Liver (tissue), 7 donors: ENCODE measurements at regions not wholly inside any gene's neighbourhood (a gene's known extent, or its start where the extent isn't known, plus 50 kb on each side); places are given as distances from the start of the nearest gene placed in this dataset.

ENCODE experiments used
- DNase-seq: peaks from one replicate; pipeline ENCODE4 v3.0.0-alpha.2; 2017; ENCODE audit warnings: low spot score
- H3K27ac ChIP-seq, 2 donors: one replicate each; pipeline ENCODE4 v1.7.0; 2013; ENCODE audit warnings: inconsistent platforms in 2 of 2, low read length in 2 of 2, control low read depth in 1 of 2, low read depth in 1 of 2, mild to moderate bottlenecking in 1 of 2
- H3K27me3 ChIP-seq, 4 donors: one replicate each; pipeline versions ENCODE4 v1.6.1 to v1.7.0; 2013; ENCODE audit warnings: low read length in 3 of 4, inconsistent platforms in 1 of 4, mild to moderate bottlenecking in 1 of 4, moderate library complexity in 1 of 4; ENCODE audit not compliant: control insufficient read depth in 4 of 4, insufficient read depth in 4 of 4
- H3K36me3 ChIP-seq, 4 donors: one replicate each; pipeline versions ENCODE4 v1.6.1 to v1.7.0; 2013; ENCODE audit warnings: low read length in 3 of 4, mild to moderate bottlenecking in 3 of 4, low read depth in 1 of 4, moderate library complexity in 1 of 4; ENCODE audit not compliant: control insufficient read depth in 4 of 4, insufficient read depth in 3 of 4
- H3K4me1 ChIP-seq, 4 donors: one replicate each; pipeline versions ENCODE4 v1.6.1 to v1.7.0; 2013; ENCODE audit warnings: low read length in 3 of 4, mild to moderate bottlenecking in 3 of 4, moderate library complexity in 1 of 4; ENCODE audit not compliant: control insufficient read depth in 4 of 4, insufficient read depth in 4 of 4
- H3K4me3 ChIP-seq, 3 donors: one replicate each; pipeline versions ENCODE4 v1.6.1 to v1.7.0; 2013; ENCODE audit warnings: low read length in 3 of 3, control low read depth in 1 of 3, low read depth in 1 of 3, mild to moderate bottlenecking in 1 of 3
- H3K9ac ChIP-seq, 2 donors: one replicate each; pipeline ENCODE4 v1.7.0; 2013; ENCODE audit warnings: low read length in 2 of 2, mild to moderate bottlenecking in 2 of 2, moderate library complexity in 2 of 2, control low read depth in 1 of 2, low read depth in 1 of 2
- H3K9me3 ChIP-seq, 4 donors: one replicate each; pipeline versions ENCODE4 v1.6.1 to v1.7.0; 2013; ENCODE audit warnings: low read length in 3 of 4; ENCODE audit not compliant: control insufficient read depth in 4 of 4
- FOXA1 ChIP-seq: IDR thresholded peaks from 2 replicates; pipeline ENCODE4 v1.6.1; 2016; ENCODE audit warnings: antibody characterized with exemption
- HNF4A ChIP-seq, 2 donors: conservative IDR thresholded peaks; 2 replicates each; pipeline ENCODE4 v1.6.1; 2016; ENCODE audit warnings: antibody characterized with exemption in 2 of 2, mild to moderate bottlenecking in 2 of 2
- JUND ChIP-seq, 2 donors: IDR thresholded peaks; 2 replicates each; pipeline ENCODE4 v1.6.1; 2016; ENCODE audit warnings: antibody characterized with exemption in 2 of 2
- NR2F2 ChIP-seq: IDR thresholded peaks from 2 replicates; pipeline ENCODE4 v1.6.1; 2016; ENCODE audit warnings: antibody characterized with exemption
- YY1 ChIP-seq: IDR thresholded peaks from 2 replicates; pipeline ENCODE4 v1.6.1; 2016; ENCODE audit warnings: antibody characterized with exemption, mild to moderate bottlenecking
- WGBS: extraction: QIAGEN DNeasy Blood & Tissue Kit; methylation state at CpG from one replicate; pipeline ENCODE4 v1.1.7; 2013; 5-methylcytosine and 5-hydroxymethylcytosine counted together
- TF ChIP-seq, protein P1 (sequence below): IDR thresholded peaks from 2 replicates; pipeline ENCODE4 v1.6.1; 2016; ENCODE audit warnings: antibody characterized with exemption
- TF ChIP-seq, protein P2 (sequence below): IDR thresholded peaks from 2 replicates; pipeline ENCODE4 v1.6.1; 2016; ENCODE audit warnings: antibody characterized with exemption, mild to moderate bottlenecking
- donor health status: healthy.
- donor health status: healthy.
- donor health status: healthy.
- donor health status: healthy.

DNA sequence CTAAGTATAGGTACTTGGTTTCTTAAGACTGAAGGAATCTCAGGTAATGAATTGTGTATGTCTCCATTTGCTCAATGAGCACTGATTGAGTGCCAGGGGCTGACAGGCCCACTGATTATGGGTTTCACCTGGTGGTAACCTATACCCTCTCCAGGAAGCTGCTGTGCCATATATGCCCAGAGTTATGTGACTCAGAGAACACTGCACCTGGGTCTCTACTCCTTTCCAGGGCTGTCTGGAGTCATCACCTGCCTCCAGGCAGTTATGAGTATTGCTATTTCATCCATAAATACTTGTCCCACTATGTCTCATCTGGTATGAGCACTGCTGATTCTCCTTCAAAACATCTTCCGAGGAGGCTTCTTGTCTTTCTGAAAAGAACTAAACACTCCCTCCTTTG lies 692.9 kb downstream of the BCL11B start:
- WGBS: 85% methylated on average over 1 of the region's 1 CpG
- H3K9me3 ChIP-seq: no peaks in the 10 kb centered on the region
- no peaks in the 10 kb centered on the region for H3K4me1 ChIP-seq
- no peaks in the 10 kb centered on the region for H3K27me3 ChIP-seq
- H3K9ac ChIP-seq: no peak overlapping the region
- TF ChIP-seq, protein P1, sequence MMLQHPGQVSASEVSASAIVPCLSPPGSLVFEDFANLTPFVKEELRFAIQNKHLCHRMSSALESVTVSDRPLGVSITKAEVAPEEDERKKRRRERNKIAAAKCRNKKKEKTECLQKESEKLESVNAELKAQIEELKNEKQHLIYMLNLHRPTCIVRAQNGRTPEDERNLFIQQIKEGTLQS: no peak
- no peak for TF ChIP-seq FOXA1
- TF ChIP-seq JUND (IDR thresholded peaks at IDR 0.05): no peak
- no peak for TF ChIP-seq NR2F2
- TF ChIP-seq HNF4A (conservative IDR thresholded peaks at IDR 0.05): no peak
- H3K4me3 ChIP-seq: no peak overlapping the region
- H3K27ac ChIP-seq: no peak overlapping the region
- H3K36me3 ChIP-seq: no peaks in the 10 kb centered on the region
- no peak for DNase-seq

- H3K9me3 ChIP-seq: no peaks in the 10 kb centered on the region
- no peak overlapping the region for H3K4me3 ChIP-seq
- H3K4me1 ChIP-seq: no peaks in the 10 kb centered on the region
- no peak for TF ChIP-seq YY1
- TF ChIP-seq, protein P2, sequence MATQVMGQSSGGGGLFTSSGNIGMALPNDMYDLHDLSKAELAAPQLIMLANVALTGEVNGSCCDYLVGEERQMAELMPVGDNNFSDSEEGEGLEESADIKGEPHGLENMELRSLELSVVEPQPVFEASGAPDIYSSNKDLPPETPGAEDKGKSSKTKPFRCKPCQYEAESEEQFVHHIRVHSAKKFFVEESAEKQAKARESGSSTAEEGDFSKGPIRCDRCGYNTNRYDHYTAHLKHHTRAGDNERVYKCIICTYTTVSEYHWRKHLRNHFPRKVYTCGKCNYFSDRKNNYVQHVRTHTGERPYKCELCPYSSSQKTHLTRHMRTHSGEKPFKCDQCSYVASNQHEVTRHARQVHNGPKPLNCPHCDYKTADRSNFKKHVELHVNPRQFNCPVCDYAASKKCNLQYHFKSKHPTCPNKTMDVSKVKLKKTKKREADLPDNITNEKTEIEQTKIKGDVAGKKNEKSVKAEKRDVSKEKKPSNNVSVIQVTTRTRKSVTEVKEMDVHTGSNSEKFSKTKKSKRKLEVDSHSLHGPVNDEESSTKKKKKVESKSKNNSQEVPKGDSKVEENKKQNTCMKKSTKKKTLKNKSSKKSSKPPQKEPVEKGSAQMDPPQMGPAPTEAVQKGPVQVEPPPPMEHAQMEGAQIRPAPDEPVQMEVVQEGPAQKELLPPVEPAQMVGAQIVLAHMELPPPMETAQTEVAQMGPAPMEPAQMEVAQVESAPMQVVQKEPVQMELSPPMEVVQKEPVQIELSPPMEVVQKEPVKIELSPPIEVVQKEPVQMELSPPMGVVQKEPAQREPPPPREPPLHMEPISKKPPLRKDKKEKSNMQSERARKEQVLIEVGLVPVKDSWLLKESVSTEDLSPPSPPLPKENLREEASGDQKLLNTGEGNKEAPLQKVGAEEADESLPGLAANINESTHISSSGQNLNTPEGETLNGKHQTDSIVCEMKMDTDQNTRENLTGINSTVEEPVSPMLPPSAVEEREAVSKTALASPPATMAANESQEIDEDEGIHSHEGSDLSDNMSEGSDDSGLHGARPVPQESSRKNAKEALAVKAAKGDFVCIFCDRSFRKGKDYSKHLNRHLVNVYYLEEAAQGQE: peak; percentile 97
- no peak for DNase-seq
- H3K9ac ChIP-seq: no peak overlapping the region
- no peaks in the 10 kb centered on the region for H3K36me3 ChIP-seq
- H3K27me3 ChIP-seq: no peaks in the 10 kb centered on the region
- H3K27ac ChIP-seq: no peak overlapping the region
- 9% methylated on average over 3 of the region's 3 CpGs for WGBS
Observed at GRCh38 chr14:98580131-98580678, 691.8 kb downstream of the BCL11B start.

GRCh38 chr14:98582276-98582675 lies 689.7 kb downstream of the BCL11B start:
- no peaks in the 10 kb centered on the region for H3K27me3 ChIP-seq
- no peaks in the 10 kb centered on the region for H3K4me1 ChIP-seq
- H3K36me3 ChIP-seq: no peaks in the 10 kb centered on the region
- H3K9me3 ChIP-seq: no peaks in the 10 kb centered on the region
- H3K4me3 ChIP-seq: no peak overlapping the region
- no peak for DNase-seq
- H3K9ac ChIP-seq: no peak overlapping the region
- WGBS: 63% methylated on average over 7 of the region's 7 CpGs
- TF ChIP-seq NR2F2 (no peak), JUND (IDR thresholded peaks at IDR 0.05) (no peak)
- TF ChIP-seq, protein P2: no peak
- H3K27ac ChIP-seq: no peak overlapping the region
